Left ventricle myocardium inferior (tissue), 1 donor: ENCODE measurements at regions not wholly inside any gene's neighbourhood (a gene's known extent, or its start where the extent isn't known, plus 50 kb on each side); places are given as distances from the start of the nearest gene placed in this dataset.

ENCODE experiments used
- DNase-seq: peaks from one replicate; pipeline ENCODE4 v3.0.0-alpha.2; 2020
- H3K27ac ChIP-seq: fragments of 200-600 bp; replicated peaks from 2 replicates; pipeline ENCODE4 v1.8.0; 2021
- H3K27me3 ChIP-seq: fragments of 200-600 bp; 2 replicates; pipeline ENCODE4 v1.8.0; 2021; ENCODE audit warnings: low read depth
- H3K36me3 ChIP-seq: fragments of 200-600 bp; 2 replicates; pipeline ENCODE4 v1.8.0; 2021
- H3K4me1 ChIP-seq: fragments of 200-600 bp; 2 replicates; pipeline ENCODE4 v1.8.0; 2021
- H3K4me3 ChIP-seq: fragments of 200-600 bp; 2 replicates; pipeline ENCODE4 v1.8.0; 2021; ENCODE audit warnings: mild to moderate bottlenecking, moderate library complexity
- H3K9me3 ChIP-seq: fragments of 200-600 bp; replicated peaks from 2 replicates; pipeline ENCODE4 v1.8.0; 2021
- intact Hi-C: fragments of 100-400 bp; cut with micrococcal nuclease; formaldehyde crosslinking; loops from one replicate; pipeline ENCODE4 v1.11.0; 2022
- TF ChIP-seq, protein P1 (sequence below): fragments of 200-600 bp; IDR thresholded peaks from 2 replicates; pipeline ENCODE4 v1.8.0; 2021; ENCODE audit warnings: antibody characterized with exemption, mild to moderate bottlenecking, borderline replicate concordance
- donor health status: DM: no; HTN: yes; CAD: no; lungs with severe emphysema.

GRCh38 chr5:176728831-176729251, 81.5 kb upstream of the UNC5A start:
- Histone ChIP-seq H3K9me3 (peaks cover 8% of the 10 kb centered on the region), H3K4me1 (no peaks in the 10 kb centered on the region), H3K4me3 (no peak overlapping the region), H3K27ac (no peak overlapping the region), H3K27me3 (peaks cover 98% of the 10 kb centered on the region), H3K36me3 (no peaks in the 10 kb centered on the region)
- intact Hi-C loops: no loop called here
- TF ChIP-seq, protein P1, sequence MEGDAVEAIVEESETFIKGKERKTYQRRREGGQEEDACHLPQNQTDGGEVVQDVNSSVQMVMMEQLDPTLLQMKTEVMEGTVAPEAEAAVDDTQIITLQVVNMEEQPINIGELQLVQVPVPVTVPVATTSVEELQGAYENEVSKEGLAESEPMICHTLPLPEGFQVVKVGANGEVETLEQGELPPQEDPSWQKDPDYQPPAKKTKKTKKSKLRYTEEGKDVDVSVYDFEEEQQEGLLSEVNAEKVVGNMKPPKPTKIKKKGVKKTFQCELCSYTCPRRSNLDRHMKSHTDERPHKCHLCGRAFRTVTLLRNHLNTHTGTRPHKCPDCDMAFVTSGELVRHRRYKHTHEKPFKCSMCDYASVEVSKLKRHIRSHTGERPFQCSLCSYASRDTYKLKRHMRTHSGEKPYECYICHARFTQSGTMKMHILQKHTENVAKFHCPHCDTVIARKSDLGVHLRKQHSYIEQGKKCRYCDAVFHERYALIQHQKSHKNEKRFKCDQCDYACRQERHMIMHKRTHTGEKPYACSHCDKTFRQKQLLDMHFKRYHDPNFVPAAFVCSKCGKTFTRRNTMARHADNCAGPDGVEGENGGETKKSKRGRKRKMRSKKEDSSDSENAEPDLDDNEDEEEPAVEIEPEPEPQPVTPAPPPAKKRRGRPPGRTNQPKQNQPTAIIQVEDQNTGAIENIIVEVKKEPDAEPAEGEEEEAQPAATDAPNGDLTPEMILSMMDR: no peak
- no peak for DNase-seq

DNA sequence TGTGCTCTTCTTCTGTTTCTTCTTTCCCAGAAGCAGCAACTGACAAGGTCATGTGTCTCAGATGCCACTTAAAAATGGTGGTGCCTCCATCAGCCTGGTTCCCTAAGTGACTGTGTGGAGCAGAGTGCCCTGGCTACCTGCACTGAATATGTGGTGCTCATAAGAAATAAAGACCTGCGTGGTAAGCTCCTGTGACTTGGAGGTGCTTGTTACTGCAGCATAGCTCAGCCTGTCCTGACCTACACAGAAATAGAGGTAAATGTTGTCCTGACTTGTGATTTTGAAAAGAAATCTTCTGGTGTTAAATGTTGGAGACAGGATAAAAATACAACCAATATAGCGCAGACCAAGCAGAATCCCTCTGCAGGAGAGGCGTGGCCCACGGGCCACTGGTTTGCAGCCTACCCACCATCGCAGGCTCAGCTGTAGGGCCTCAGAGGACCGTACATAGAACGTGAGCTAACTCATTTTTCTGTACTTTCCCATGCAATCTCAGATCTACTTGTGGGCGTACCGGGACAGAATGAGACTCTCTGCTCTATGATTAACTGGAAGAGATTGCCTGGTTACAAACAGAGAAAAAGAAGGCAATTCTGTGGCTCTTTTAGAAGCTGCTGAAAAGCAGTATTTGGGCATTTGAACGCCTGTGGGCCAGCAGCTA, 79.4 kb upstream of the UNC5A start:
- no peak overlapping the region for H3K4me3 ChIP-seq
- H3K9me3 ChIP-seq: peaks cover 8% of the 10 kb centered on the region
- DNase-seq: no peak
- H3K27me3 ChIP-seq: peaks cover 98% of the 10 kb centered on the region
- TF ChIP-seq, protein P1: no peak
- H3K36me3 ChIP-seq: no peaks in the 10 kb centered on the region
- intact Hi-C loops: no loop called here
- no peaks in the 10 kb centered on the region for H3K4me1 ChIP-seq
- H3K27ac ChIP-seq: no peak overlapping the region

DNA sequence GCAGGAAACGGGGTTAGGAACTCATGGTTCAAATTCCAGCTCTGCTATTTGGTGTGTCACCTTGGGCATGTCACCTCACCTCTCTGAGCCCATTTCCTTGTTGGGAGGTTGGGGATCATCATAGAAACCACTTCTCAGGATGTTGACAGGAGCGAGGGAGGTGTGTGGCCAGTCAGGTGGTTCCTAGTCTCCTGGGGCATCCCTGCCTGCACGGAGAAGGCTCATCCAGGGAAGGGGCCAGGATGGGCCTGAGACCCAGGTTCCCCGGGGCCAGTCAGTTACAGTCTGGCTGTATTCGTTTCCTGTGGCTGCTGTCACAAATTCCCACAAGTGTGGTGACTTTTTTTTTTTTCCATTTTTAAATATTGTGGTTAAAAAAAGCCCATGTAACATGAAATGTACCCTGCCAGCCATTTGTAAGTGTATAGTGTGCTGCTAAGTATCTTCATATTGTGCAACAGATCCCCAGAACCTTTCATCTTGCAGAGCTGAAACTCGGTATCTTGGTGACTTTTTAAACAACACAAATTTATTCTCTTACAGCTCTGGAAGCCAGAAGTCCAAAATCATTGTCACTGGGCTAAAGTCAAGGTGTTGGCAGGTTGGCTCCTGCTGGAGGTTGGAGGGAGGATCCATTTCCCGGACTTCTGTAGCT, 78.7 kb upstream of the UNC5A start:
- TF ChIP-seq, protein P1: no peak
- no peaks in the 10 kb centered on the region for H3K4me1 ChIP-seq
- H3K27me3 ChIP-seq: peaks cover 98% of the 10 kb centered on the region
- H3K9me3 ChIP-seq: peaks cover 8% of the 10 kb centered on the region
- H3K27ac ChIP-seq: no peak overlapping the region
- no peak for DNase-seq
- H3K4me3 ChIP-seq: no peak overlapping the region
- intact Hi-C loops: no loop called here
- H3K36me3 ChIP-seq: no peaks in the 10 kb centered on the region

- no peaks in the 10 kb centered on the region for H3K36me3 ChIP-seq
- H3K27ac ChIP-seq: no peak overlapping the region
- no peak for DNase-seq
- intact Hi-C loops: no loop called here
- TF ChIP-seq, protein P1: no peak
- H3K4me3 ChIP-seq: no peak overlapping the region
- no peaks in the 10 kb centered on the region for H3K4me1 ChIP-seq
- H3K9me3 ChIP-seq: peaks cover 8% of the 10 kb centered on the region
- peaks cover 98% of the 10 kb centered on the region for H3K27me3 ChIP-seq
Observed at GRCh38 chr5:176732306-176732705, 78.1 kb upstream of the UNC5A start.

DNA sequence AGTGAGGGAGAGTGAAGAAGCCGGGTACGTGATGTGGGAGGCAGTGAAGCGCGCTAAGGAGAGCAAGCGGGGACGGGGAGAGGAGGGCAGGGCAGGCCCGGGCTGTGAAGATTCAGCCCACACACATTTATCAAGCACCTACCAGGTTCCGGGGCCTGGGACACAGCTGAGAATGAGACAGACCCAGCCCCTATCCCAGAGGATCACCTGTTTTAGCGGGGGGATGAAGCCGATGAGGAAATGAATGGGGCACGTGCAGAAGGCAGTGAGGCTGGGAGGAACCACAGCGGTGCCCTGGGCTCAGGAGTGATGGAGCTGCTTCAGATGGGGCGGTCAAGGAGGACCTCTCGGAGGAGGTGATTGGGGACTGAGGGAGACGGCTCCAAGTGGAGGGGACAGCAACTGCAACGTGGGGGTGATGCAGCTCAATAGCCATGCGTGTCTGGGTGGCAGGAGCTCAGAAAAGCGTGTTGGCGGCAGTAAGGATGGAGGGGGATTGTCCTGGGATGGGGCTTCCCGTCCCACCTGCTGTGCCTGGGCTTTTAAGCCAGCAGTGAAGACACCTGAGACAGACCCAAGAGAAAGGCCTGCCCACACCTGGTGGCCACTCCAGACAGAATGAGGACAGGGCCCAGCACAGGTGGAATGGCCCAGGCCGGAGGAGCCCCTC, 77.5 kb upstream of the UNC5A start:
- TF ChIP-seq, protein P1: no peak
- Histone ChIP-seq H3K4me1 (no peaks in the 10 kb centered on the region), H3K36me3 (no peaks in the 10 kb centered on the region), H3K9me3 (peaks cover 8% of the 10 kb centered on the region), H3K4me3 (no peak overlapping the region), H3K27me3 (peaks cover 98% of the 10 kb centered on the region), H3K27ac (no peak overlapping the region)
- intact Hi-C loops: no loop called here
- no peak for DNase-seq
